GM23338 (cell line): ENCODE measurements at regions not wholly inside any gene's neighbourhood (a gene's known extent, or its start where the extent isn't known, plus 50 kb on each side); places are given as distances from the start of the nearest gene placed in this dataset.

Source experiments
- ATAC-seq: fragments of 200-7000 bp; cut with Tn5 transposase; 3 replicates; pipeline ENCODE4 v1.9.1; 2020
- DNase-seq: peaks from one replicate; pipeline ENCODE4 v3.0.0-alpha.2; 2015; ENCODE audit warnings: low spot score
- H2AFZ ChIP-seq: fragments of 200-600 bp; sonication (generic); 2 replicates; pipeline ENCODE4 v1.8.0; 2016; ENCODE audit warnings: antibody characterized with exemption, mild to moderate bottlenecking, moderate library complexity
- H3F3A ChIP-seq: fragments of 200-600 bp; sonication (generic); replicated peaks from 2 replicates; pipeline ENCODE4 v1.8.0; 2017; ENCODE audit warnings: antibody characterized with exemption, mixed run types, low read depth
- H3K27ac ChIP-seq: fragments of 200-600 bp; sonication (generic); 2 replicates; pipeline ENCODE4 v1.6.1; 2016; ENCODE audit warnings: low read depth
- H3K27me3 ChIP-seq: fragments of 200-600 bp; sonication (generic); 2 replicates; pipeline ENCODE4 v1.8.0; 2016; ENCODE audit warnings: mild to moderate bottlenecking, mixed run types, moderate library complexity; ENCODE audit not compliant: insufficient read depth
- H3K36me3 ChIP-seq: fragments of 200-600 bp; sonication (generic); 2 replicates; pipeline ENCODE4 v1.8.0; 2016; ENCODE audit warnings: mild to moderate bottlenecking; ENCODE audit not compliant: insufficient read depth
- H3K4me1 ChIP-seq: fragments of 200-600 bp; sonication (generic); 2 replicates; pipeline ENCODE4 v1.8.0; 2016; ENCODE audit warnings: mild to moderate bottlenecking, moderate library complexity; ENCODE audit not compliant: insufficient read depth
- H3K4me2 ChIP-seq: fragments of 200-600 bp; sonication (generic); 2 replicates; pipeline ENCODE4 v1.7.1; 2017; ENCODE audit warnings: mixed run types
- H3K4me3 ChIP-seq: fragments of 200-600 bp; sonication (generic); 2 replicates; pipeline ENCODE4 v1.6.1; 2016; ENCODE audit warnings: mixed run types
- H3K79me2 ChIP-seq: fragments of 200-600 bp; sonication (generic); replicated peaks from 2 replicates; pipeline ENCODE4 v1.8.0; 2017; ENCODE audit warnings: mild to moderate bottlenecking; ENCODE audit not compliant: insufficient read depth
- H3K9me2 ChIP-seq: fragments of 200-600 bp; sonication (generic); 2 replicates; pipeline ENCODE4 v1.8.0; 2017; ENCODE audit not compliant: insufficient read depth
- H4K20me1 ChIP-seq: fragments of 200-600 bp; sonication (generic); replicated peaks from 2 replicates; pipeline ENCODE4 v1.8.0; 2017; ENCODE audit warnings: mild to moderate bottlenecking; ENCODE audit not compliant: insufficient read depth
- H3K27ac Mint-ChIP-seq: 2 replicates; pipeline ENCODE4 v1.8.0; 2020; ENCODE audit warnings: inconsistent platforms, mild to moderate bottlenecking, moderate library complexity, mixed read lengths
- H3K27me3 Mint-ChIP-seq: 3 replicates; pipeline ENCODE4 v1.8.0; 2022; ENCODE audit warnings: low read depth, mild to moderate bottlenecking, moderate library complexity, mixed read lengths, inconsistent platforms; ENCODE audit not compliant: insufficient read depth, poor library complexity
- H3K36me3 Mint-ChIP-seq: 3 replicates; pipeline ENCODE4 v1.8.0; 2021; ENCODE audit warnings: low read depth, mild to moderate bottlenecking, inconsistent platforms, moderate library complexity, mixed read lengths
- H3K4me1 Mint-ChIP-seq: 3 replicates; pipeline ENCODE4 v1.8.0; 2020; ENCODE audit warnings: mild to moderate bottlenecking, inconsistent platforms, mixed read lengths
- H3K4me3 Mint-ChIP-seq: 3 replicates; pipeline ENCODE4 v1.8.0; 2021; ENCODE audit warnings: moderate library complexity, mild to moderate bottlenecking, inconsistent platforms, mixed read lengths
- H3K9me3 Mint-ChIP-seq: 3 replicates; pipeline ENCODE4 v1.8.0; 2020; ENCODE audit warnings: moderate library complexity, mild to moderate bottlenecking, inconsistent platforms, mixed read lengths
- CREB1 ChIP-seq: fragments of 250-450 bp; sonication (Bioruptor Pico); IDR thresholded peaks from 2 replicates; pipeline ENCODE4 v1.5.0; 2020; ENCODE audit warnings: low read depth, mild to moderate bottlenecking, moderate library complexity
- EZH2 ChIP-seq: fragments of 200-600 bp; sonication (generic); IDR thresholded peaks from one replicate; pipeline ENCODE4 v1.8.0; 2017; ENCODE audit warnings: antibody characterized with exemption, mild to moderate bottlenecking, low read depth; ENCODE audit not compliant: unreplicated experiment
- EZH2phosphoT487 ChIP-seq: fragments of 200-600 bp; sonication (generic); IDR thresholded peaks from one replicate; pipeline ENCODE4 v1.8.1; 2018; ENCODE audit warnings: antibody characterized with exemption; ENCODE audit not compliant: unreplicated experiment
- POLR2AphosphoS5 ChIP-seq: IDR thresholded peaks from 2 replicates; pipeline ENCODE4 v1.6.1; 2016; ENCODE audit warnings: antibody characterized with exemption, low read depth
- STAT1 ChIP-seq: IDR thresholded peaks from one replicate; pipeline ENCODE4 v1.6.1; 2016; ENCODE audit warnings: antibody characterized with exemption; ENCODE audit not compliant: unreplicated experiment
- ZNF114 ChIP-seq: fragments of 250-450 bp; sonication (Bioruptor Pico); IDR thresholded peaks from 2 replicates; pipeline ENCODE4 v1.5.0; 2020; ENCODE audit warnings: mild to moderate bottlenecking, moderate library complexity
- TF ChIP-seq, protein P1 (sequence below), 2 experiments: fragments of 200-600 bp in 1 of 2; sonication (generic) in 1 of 2; conservative IDR thresholded peaks; 2 replicates each; pipeline versions ENCODE4 v1.5.1 to v1.6.1; 2016 to 2017; ENCODE audit warnings: antibody characterized with exemption in 2 of 2, low read depth in 2 of 2, mild to moderate bottlenecking in 2 of 2, moderate library complexity in 1 of 2
- TF ChIP-seq, protein P2 (sequence below): IDR thresholded peaks from 2 replicates; pipeline ENCODE4 v1.6.1; 2016; ENCODE audit warnings: antibody characterized with exemption
- TF ChIP-seq, protein P3 (sequence below): fragments of 250-450 bp; sonication (Bioruptor Pico); IDR thresholded peaks from 2 replicates; pipeline ENCODE4 v1.5.0; 2020; ENCODE audit warnings: mild to moderate bottlenecking, moderate library complexity

DNA sequence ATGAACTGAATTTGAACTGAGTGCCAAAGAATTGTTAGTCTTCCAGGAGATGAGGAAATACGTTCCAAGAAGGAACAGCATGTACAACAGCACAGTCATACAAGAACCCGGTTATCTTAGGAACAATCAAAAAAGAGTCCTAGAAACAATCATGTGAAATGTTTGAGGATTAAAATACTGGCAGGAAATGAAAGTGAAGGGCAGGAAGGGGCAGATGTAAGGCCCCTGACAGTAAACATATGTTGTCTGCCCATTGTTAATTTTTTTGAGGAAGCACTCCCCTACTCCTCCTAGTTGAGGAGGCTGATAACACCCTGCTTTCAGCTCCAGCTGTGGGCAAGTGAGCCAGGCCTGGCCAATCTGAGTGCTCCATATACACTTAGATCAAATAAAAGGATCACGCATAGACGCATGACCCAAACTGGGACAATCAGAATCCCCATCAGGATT is 220.9 kb downstream of the HACE1 start:
- no peaks in the 10 kb centered on the region for H3K36me3 Mint-ChIP-seq
- H3K4me1 ChIP-seq: no peaks in the 10 kb centered on the region
- no peaks in the 10 kb centered on the region for H3K36me3 ChIP-seq
- no peaks in the 10 kb centered on the region for H3K9me2 ChIP-seq
- H3K27me3 Mint-ChIP-seq: no peaks in the 10 kb centered on the region
- H3K27ac ChIP-seq: no peak overlapping the region
- no peak overlapping the region for H2AFZ ChIP-seq
- no peak overlapping the region for H3K4me2 ChIP-seq
- H3K79me2 ChIP-seq: no peaks in the 10 kb centered on the region
- no peak overlapping the region for H3K27ac Mint-ChIP-seq
- no peak overlapping the region for H3K4me3 Mint-ChIP-seq
- no peak for ATAC-seq
- H3F3A ChIP-seq: no peaks in the 10 kb centered on the region
- H4K20me1 ChIP-seq: no peaks in the 10 kb centered on the region
- H3K4me3 ChIP-seq: no peak overlapping the region
- DNase-seq: no peak
- H3K9me3 Mint-ChIP-seq: no peaks in the 10 kb centered on the region
- TF ChIP-seq CREB1 (no peak), STAT1 (no peak), EZH2phosphoT487 (no peak), EZH2 (no peak), POLR2AphosphoS5 (no peak), ZNF114 (CRISPR knock-in tag) (no peak)
- TF ChIP-seq, protein P1, sequence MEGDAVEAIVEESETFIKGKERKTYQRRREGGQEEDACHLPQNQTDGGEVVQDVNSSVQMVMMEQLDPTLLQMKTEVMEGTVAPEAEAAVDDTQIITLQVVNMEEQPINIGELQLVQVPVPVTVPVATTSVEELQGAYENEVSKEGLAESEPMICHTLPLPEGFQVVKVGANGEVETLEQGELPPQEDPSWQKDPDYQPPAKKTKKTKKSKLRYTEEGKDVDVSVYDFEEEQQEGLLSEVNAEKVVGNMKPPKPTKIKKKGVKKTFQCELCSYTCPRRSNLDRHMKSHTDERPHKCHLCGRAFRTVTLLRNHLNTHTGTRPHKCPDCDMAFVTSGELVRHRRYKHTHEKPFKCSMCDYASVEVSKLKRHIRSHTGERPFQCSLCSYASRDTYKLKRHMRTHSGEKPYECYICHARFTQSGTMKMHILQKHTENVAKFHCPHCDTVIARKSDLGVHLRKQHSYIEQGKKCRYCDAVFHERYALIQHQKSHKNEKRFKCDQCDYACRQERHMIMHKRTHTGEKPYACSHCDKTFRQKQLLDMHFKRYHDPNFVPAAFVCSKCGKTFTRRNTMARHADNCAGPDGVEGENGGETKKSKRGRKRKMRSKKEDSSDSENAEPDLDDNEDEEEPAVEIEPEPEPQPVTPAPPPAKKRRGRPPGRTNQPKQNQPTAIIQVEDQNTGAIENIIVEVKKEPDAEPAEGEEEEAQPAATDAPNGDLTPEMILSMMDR (conservative IDR thresholded peaks at IDR 0.05; ENCODE audit: low read depth in 2 of 2): no peak
- TF ChIP-seq, protein P2, sequence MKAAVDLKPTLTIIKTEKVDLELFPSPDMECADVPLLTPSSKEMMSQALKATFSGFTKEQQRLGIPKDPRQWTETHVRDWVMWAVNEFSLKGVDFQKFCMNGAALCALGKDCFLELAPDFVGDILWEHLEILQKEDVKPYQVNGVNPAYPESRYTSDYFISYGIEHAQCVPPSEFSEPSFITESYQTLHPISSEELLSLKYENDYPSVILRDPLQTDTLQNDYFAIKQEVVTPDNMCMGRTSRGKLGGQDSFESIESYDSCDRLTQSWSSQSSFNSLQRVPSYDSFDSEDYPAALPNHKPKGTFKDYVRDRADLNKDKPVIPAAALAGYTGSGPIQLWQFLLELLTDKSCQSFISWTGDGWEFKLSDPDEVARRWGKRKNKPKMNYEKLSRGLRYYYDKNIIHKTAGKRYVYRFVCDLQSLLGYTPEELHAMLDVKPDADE: no peak
- TF ChIP-seq, protein P3, sequence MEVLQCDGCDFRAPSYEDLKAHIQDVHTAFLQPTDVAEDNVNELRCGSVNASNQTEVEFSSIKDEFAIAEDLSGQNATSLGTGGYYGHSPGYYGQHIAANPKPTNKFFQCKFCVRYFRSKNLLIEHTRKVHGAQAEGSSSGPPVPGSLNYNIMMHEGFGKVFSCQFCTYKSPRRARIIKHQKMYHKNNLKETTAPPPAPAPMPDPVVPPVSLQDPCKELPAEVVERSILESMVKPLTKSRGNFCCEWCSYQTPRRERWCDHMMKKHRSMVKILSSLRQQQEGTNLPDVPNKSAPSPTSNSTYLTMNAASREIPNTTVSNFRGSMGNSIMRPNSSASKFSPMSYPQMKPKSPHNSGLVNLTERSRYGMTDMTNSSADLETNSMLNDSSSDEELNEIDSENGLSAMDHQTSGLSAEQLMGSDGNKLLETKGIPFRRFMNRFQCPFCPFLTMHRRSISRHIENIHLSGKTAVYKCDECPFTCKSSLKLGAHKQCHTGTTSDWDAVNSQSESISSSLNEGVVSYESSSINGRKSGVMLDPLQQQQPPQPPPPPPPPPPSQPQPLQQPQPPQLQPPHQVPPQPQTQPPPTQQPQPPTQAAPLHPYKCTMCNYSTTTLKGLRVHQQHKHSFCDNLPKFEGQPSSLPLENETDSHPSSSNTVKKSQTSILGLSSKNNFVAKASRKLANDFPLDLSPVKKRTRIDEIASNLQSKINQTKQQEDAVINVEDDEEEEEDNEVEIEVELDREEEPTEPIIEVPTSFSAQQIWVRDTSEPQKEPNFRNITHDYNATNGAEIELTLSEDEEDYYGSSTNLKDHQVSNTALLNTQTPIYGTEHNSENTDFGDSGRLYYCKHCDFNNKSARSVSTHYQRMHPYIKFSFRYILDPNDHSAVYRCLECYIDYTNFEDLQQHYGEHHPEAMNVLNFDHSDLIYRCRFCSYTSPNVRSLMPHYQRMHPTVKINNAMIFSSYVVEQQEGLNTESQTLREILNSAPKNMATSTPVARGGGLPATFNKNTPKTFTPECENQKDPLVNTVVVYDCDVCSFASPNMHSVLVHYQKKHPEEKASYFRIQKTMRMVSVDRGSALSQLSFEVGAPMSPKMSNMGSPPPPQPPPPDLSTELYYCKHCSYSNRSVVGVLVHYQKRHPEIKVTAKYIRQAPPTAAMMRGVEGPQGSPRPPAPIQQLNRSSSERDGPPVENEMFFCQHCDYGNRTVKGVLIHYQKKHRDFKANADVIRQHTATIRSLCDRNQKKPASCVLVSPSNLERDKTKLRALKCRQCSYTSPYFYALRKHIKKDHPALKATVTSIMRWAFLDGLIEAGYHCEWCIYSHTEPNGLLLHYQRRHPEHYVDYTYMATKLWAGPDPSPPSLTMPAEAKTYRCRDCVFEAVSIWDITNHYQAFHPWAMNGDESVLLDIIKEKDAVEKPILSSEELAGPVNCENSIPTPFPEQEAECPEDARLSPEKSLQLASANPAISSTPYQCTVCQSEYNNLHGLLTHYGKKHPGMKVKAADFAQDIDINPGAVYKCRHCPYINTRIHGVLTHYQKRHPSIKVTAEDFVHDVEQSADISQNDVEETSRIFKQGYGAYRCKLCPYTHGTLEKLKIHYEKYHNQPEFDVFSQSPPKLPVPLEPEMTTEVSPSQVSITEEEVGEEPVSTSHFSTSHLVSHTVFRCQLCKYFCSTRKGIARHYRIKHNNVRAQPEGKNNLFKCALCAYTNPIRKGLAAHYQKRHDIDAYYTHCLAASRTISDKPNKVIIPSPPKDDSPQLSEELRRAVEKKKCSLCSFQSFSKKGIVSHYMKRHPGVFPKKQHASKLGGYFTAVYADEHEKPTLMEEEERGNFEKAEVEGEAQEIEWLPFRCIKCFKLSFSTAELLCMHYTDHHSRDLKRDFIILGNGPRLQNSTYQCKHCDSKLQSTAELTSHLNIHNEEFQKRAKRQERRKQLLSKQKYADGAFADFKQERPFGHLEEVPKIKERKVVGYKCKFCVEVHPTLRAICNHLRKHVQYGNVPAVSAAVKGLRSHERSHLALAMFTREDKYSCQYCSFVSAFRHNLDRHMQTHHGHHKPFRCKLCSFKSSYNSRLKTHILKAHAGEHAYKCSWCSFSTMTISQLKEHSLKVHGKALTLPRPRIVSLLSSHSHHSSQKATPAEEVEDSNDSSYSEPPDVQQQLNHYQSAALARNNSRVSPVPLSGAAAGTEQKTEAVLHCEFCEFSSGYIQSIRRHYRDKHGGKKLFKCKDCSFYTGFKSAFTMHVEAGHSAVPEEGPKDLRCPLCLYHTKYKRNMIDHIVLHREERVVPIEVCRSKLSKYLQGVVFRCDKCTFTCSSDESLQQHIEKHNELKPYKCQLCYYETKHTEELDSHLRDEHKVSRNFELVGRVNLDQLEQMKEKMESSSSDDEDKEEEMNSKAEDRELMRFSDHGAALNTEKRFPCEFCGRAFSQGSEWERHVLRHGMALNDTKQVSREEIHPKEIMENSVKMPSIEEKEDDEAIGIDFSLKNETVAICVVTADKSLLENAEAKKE (CRISPR knock-in tag): no peak
- H3K27me3 ChIP-seq: no peaks in the 10 kb centered on the region
- peaks cover 4% of the 10 kb centered on the region; the same call in 2 of the 3 replicates for H3K4me1 Mint-ChIP-seq
